Kidney (tissue), 13 donors: ENCODE measurements at regions not wholly inside any gene's neighbourhood (a gene's known extent, or its start where the extent isn't known, plus 50 kb on each side); places are given as distances from the start of the nearest gene placed in this dataset.

ENCODE experiments used
- DNase-seq, 5 donors: peaks; one replicate each; pipeline ENCODE4 v3.0.0-alpha.2; 2013 to 2020
- FAIRE-seq: peaks from 2 replicates; lab custom pipeline; 2012; peaks lifted over from hg19 to GRCh38; lab: Jason Lieb, UNC
- H3K27ac ChIP-seq, 2 donors: one replicate each; pipeline ENCODE4 v1.7.0; 2013; ENCODE audit warnings: low read depth in 2 of 2, low read length in 2 of 2, inconsistent platforms in 1 of 2
- H3K27me3 ChIP-seq: one replicate; pipeline ENCODE4 v1.7.1; 2013; ENCODE audit warnings: low read length, inconsistent platforms; ENCODE audit not compliant: control insufficient read depth, insufficient read depth
- H3K36me3 ChIP-seq, 3 donors: one replicate each; pipeline versions ENCODE4 v1.7.0 to v1.7.1; 2013; ENCODE audit warnings: low read length in 3 of 3, control low read depth in 1 of 3, inconsistent platforms in 1 of 3; ENCODE audit not compliant: insufficient read depth in 3 of 3, control insufficient read depth in 2 of 3
- H3K4me1 ChIP-seq, 3 donors: one replicate each; pipeline versions ENCODE4 v1.7.0 to v1.7.1; 2013; ENCODE audit warnings: low read length in 3 of 3, inconsistent platforms in 1 of 3, low read depth in 1 of 3; ENCODE audit not compliant: control insufficient read depth in 2 of 3, insufficient read depth in 2 of 3
- H3K4me3 ChIP-seq, 3 donors: one replicate each; pipeline versions ENCODE4 v1.7.0 to v1.8.1; 2013; ENCODE audit warnings: low read length in 3 of 3, control low read depth in 1 of 3, inconsistent platforms in 1 of 3
- H3K9ac ChIP-seq, 3 donors: one replicate each; pipeline versions ENCODE4 v1.7.0 to v1.7.1; 2013; ENCODE audit warnings: low read length in 3 of 3, control low read depth in 1 of 3, inconsistent platforms in 1 of 3
- H3K9me3 ChIP-seq, 3 donors: one replicate each; pipeline versions ENCODE4 v1.7.0 to v1.7.1; 2013; ENCODE audit warnings: low read length in 3 of 3, control low read depth in 1 of 3, inconsistent platforms in 1 of 3; ENCODE audit not compliant: control insufficient read depth in 2 of 3, insufficient read depth in 1 of 3
- intact Hi-C: fragments of 100-400 bp; cut with DNase I; formaldehyde crosslinking; loops from one replicate; pipeline ENCODE4 v1.11.1; 2022
- TF ChIP-seq, protein P1 (sequence below): IDR thresholded peaks from 3 replicates; pipeline ENCODE4 v1.5.1; 2012; ENCODE audit warnings: mild to moderate bottlenecking, moderate library complexity, borderline replicate concordance; ENCODE audit not compliant: insufficient read depth; ENCODE audit errors: extremely low read depth
- donor health status: control.
- donor health status: control.
- donor health status: control.
- donor health status: control.
- donor health status: control.
- donor health status: DM: yes; HTN: yes; CAD: no.
- donor health status: Normal renal cell carcinoma (clear cell type).

DNA sequence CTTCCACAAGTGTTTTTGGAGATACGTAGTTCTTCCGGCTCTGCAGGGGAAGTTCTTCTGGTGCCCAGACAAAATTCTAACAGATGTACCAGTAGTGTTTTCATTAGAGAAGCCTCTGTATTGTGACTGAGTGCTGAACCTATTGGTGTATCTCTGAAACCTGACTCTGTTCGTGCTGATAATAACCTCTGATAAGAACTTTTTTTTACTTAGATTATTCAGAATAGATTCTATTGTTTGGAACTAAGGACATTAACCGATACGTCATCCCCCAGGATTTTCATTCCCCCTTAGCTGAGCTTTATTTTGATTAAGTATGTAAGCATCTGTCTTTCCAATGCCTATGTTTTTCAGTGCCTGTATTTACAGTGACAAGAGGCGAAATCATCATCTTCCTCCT is 362.9 kb downstream of the PDGFC start:
- H3K4me1 ChIP-seq, result no peaks in the 10 kb centered on the region
- DNase-seq (no peak), FAIRE-seq (no peak)
- no peaks in the 10 kb centered on the region for H3K36me3 ChIP-seq
- intact Hi-C loops, result no loop called here
- no peaks in the 10 kb centered on the region for H3K27me3 ChIP-seq
- no peak overlapping the region for H3K4me3 ChIP-seq
- no peak overlapping the region for H3K27ac ChIP-seq
- TF ChIP-seq, protein P1, sequence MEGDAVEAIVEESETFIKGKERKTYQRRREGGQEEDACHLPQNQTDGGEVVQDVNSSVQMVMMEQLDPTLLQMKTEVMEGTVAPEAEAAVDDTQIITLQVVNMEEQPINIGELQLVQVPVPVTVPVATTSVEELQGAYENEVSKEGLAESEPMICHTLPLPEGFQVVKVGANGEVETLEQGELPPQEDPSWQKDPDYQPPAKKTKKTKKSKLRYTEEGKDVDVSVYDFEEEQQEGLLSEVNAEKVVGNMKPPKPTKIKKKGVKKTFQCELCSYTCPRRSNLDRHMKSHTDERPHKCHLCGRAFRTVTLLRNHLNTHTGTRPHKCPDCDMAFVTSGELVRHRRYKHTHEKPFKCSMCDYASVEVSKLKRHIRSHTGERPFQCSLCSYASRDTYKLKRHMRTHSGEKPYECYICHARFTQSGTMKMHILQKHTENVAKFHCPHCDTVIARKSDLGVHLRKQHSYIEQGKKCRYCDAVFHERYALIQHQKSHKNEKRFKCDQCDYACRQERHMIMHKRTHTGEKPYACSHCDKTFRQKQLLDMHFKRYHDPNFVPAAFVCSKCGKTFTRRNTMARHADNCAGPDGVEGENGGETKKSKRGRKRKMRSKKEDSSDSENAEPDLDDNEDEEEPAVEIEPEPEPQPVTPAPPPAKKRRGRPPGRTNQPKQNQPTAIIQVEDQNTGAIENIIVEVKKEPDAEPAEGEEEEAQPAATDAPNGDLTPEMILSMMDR, result no peak
- no peaks in the 10 kb centered on the region for H3K9me3 ChIP-seq
- H3K9ac ChIP-seq, result no peak overlapping the region

- Histone ChIP-seq H3K9ac (no peak overlapping the region), H3K9me3 (no peaks in the 10 kb centered on the region), H3K4me3 (no peak overlapping the region), H3K27ac (no peak overlapping the region), H3K4me1 (no peaks in the 10 kb centered on the region), H3K27me3 (no peaks in the 10 kb centered on the region), H3K36me3 (no peaks in the 10 kb centered on the region)
- intact Hi-C loops, result no loop called here
- TF ChIP-seq, protein P1, result no peak
- DNase-seq, result no peak
- no peak for FAIRE-seq
Measured at GRCh38 chr4:156607478-156607857, 364.1 kb downstream of the PDGFC start.

DNA sequence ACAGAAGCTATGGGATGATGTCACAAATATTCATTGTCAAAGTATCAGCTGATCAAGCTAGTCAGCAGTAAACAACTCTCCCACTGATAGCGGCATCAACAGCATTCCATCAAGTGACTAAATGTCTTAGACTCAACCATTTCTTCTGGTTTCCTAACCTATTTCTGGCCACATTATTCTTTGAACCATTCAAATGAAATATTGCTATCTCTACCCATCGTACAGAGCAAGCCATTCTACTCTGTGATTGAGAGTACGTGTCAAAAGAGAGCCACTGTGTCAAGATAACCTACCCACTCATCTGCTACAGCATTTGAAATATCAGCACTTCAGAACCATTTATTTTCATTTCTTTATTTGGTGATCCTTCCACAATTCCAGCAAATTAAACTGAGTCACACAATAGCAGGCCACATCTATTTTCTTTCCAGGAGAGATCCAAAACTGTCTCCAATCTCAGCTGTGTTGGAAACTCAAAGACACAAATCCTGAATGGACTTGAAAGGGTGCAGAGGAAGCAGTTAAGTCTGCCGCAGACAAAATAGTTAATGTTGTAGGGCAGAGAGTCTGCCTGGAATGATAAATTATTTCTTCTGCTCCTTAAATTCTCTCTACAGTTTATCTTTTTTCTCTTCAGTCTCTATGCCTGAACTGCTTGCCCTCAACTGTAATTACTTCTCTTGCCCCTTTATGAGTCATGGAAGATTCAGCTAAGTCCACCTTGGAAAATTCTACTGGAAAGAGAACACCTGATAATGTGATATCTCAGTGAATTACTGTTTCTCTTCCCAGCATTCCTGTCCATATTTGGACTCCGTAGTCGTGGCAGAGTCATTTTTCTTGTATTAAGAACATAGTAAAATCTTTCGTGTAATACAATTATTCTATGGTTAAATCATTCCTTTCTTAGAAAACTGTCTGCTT is 364.8 kb downstream of the PDGFC start:
- TF ChIP-seq, protein P1, result no peak
- H3K27me3 ChIP-seq, result no peaks in the 10 kb centered on the region

More for the DNA sequence above, 364.8 kb downstream of the PDGFC start:
- Histone ChIP-seq H3K27ac (no peak overlapping the region), H3K4me3 (no peak overlapping the region), H3K36me3 (no peaks in the 10 kb centered on the region), H3K9ac (no peak overlapping the region), H3K9me3 (no peaks in the 10 kb centered on the region), H3K4me1 (no peaks in the 10 kb centered on the region)
- intact Hi-C loops, result no loop called here
- peak in 1 of 5 donors; percentile 28 for DNase-seq
- FAIRE-seq, result no peak
